ENCODE measurements at regions not wholly inside any gene's neighbourhood (a gene's known extent, or its start where the extent isn't known, plus 50 kb on each side); places are given as distances from the start of the nearest gene placed in this dataset.

DNA sequence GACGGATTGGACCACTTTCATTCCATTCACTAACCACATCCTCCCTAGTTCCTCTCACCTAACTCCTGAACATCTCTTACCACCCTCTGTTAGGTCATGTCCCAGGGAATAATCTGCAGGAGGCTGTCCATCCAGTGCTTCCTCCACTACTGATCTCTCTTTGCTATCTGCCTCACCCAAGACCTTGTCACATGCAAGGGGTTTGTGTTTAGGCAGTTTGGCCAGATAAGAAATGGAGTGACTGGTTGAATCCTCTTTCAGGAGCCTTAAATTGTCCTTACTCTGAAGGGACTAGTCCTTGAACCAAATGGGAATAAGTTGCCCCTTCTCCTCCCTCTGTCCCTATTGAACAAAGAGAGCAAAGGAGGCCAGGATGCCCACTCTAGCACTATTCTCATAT is 249.2 kb upstream of the BTG1 start:
- TF ChIP-seq, protein P1, sequence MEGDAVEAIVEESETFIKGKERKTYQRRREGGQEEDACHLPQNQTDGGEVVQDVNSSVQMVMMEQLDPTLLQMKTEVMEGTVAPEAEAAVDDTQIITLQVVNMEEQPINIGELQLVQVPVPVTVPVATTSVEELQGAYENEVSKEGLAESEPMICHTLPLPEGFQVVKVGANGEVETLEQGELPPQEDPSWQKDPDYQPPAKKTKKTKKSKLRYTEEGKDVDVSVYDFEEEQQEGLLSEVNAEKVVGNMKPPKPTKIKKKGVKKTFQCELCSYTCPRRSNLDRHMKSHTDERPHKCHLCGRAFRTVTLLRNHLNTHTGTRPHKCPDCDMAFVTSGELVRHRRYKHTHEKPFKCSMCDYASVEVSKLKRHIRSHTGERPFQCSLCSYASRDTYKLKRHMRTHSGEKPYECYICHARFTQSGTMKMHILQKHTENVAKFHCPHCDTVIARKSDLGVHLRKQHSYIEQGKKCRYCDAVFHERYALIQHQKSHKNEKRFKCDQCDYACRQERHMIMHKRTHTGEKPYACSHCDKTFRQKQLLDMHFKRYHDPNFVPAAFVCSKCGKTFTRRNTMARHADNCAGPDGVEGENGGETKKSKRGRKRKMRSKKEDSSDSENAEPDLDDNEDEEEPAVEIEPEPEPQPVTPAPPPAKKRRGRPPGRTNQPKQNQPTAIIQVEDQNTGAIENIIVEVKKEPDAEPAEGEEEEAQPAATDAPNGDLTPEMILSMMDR (conservative IDR thresholded peaks at IDR 0.05; ENCODE audit: low read length) = no peak
- TF ChIP-seq EZH2phosphoT487 (IDR thresholded peaks at IDR 0.05; ENCODE audit: borderline replicate concordance, low read depth, low read length) = no peak

Data from OCI-LY7 (cell line).